C4-2B (cell line): ENCODE measurements at regions not wholly inside any gene's neighbourhood (a gene's known extent, or its start where the extent isn't known, plus 50 kb on each side); places are given as distances from the start of the nearest gene placed in this dataset.

Source experiments
- H3K27ac ChIP-seq: fragments of 450-650 bp; 2 replicates; pipeline ENCODE4 v1.5.1; 2017
- CTCF ChIP-seq: fragments of 450-650 bp; conservative IDR thresholded peaks from 2 replicates; pipeline ENCODE4 v1.5.1; 2017; ENCODE audit warnings: mild to moderate bottlenecking
- ZFX ChIP-seq: fragments of 450-650 bp; IDR thresholded peaks from 2 replicates; pipeline ENCODE4 v1.6.1; 2017

GRCh38 chr11:128198216-128198772 is 389.1 kb downstream of the ETS1 start:
- no peak for TF ChIP-seq ZFX
- no peak for TF ChIP-seq CTCF
- H3K27ac ChIP-seq: no peak overlapping the region

GRCh38 chr11:128196235-128196634 is 391.1 kb downstream of the ETS1 start:
- TF ChIP-seq ZFX: no peak
- TF ChIP-seq CTCF: no peak
- no peak overlapping the region for H3K27ac ChIP-seq

- H3K27ac ChIP-seq: no peak overlapping the region
- no peak for TF ChIP-seq CTCF
- no peak for TF ChIP-seq ZFX
These were observed 391.6 kb downstream of the ETS1 start for GRCh38 chr11:128195756-128196155.

GRCh38 chr11:128195057-128195751 is 392.2 kb downstream of the ETS1 start:
- TF ChIP-seq CTCF (no peak), ZFX (no peak)
- H3K27ac ChIP-seq: no peak overlapping the region

GRCh38 chr11:128194216-128194615 is 393.1 kb downstream of the ETS1 start:
- TF ChIP-seq ZFX: no peak
- TF ChIP-seq CTCF: no peak
- no peak overlapping the region for H3K27ac ChIP-seq

GRCh38 chr11:128193615-128194014 is 393.7 kb downstream of the ETS1 start:
- H3K27ac ChIP-seq: no peak overlapping the region
- TF ChIP-seq CTCF (no peak), ZFX (no peak)

GRCh38 chr11:128190312-128190711 is 397.0 kb downstream of the ETS1 start:
- TF ChIP-seq ZFX (no peak), CTCF (no peak)
- no peak overlapping the region for H3K27ac ChIP-seq
